HG03196 (cell line): ENCODE measurements at regions not wholly inside any gene's neighbourhood (a gene's known extent, or its start where the extent isn't known, plus 50 kb on each side); places are given as distances from the start of the nearest gene placed in this dataset.

ENCODE experiments used
- ATAC-seq: cut with Tn5 transposase; IDR thresholded peaks from one replicate; pipeline ENCODE4 v1.9.1; 2021; ENCODE audit not compliant: unreplicated experiment

- no peak for ATAC-seq
Measured at GRCh38 chr11:97234016-97234415, 844.2 kb downstream of the JRKL start.

- ATAC-seq: no peak
Measured at GRCh38 chr11:97237151-97237550, 847.3 kb downstream of the JRKL start.

- no peak for ATAC-seq
Measured at GRCh38 chr11:97247601-97248000, 857.8 kb downstream of the JRKL start.

DNA sequence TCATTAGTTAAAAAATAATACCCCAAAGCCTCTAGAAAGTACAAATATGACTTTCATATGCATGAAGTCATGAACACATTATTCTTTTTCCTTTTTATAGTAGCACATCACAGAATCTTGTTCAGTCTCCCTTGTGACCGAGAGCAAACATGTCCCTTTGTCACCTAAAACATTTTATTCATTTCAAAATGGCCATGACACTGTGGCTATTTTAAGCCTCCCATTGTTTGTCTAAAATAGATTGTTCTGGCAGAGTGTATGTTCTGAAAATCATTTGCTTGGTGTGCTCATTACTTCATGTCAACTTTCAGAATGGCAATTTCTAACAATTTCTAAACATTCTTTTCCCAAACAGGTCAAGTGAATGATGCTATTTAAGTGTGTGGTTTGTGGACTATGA, 865.0 kb downstream of the JRKL start:
- ATAC-seq: no peak

DNA sequence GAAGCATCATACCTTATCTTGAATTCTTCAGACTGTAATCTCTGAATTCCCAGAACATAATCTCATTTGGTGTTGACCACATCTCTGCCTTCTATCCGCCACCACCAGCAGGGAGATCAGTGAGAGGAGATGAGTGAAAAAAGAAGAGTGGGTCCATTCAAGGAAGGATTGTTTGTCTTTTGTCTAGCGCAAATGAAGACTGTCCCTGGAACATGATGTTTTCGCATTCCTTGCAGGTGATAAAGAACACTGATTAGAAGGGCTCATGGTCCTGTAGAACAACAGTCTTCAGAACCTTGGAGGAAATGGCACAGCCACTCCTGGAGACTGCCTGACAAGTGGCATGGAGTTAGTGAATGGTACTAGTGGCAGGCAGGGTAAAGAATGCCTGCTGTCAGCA, 869.6 kb downstream of the JRKL start:
- no peak for ATAC-seq

DNA sequence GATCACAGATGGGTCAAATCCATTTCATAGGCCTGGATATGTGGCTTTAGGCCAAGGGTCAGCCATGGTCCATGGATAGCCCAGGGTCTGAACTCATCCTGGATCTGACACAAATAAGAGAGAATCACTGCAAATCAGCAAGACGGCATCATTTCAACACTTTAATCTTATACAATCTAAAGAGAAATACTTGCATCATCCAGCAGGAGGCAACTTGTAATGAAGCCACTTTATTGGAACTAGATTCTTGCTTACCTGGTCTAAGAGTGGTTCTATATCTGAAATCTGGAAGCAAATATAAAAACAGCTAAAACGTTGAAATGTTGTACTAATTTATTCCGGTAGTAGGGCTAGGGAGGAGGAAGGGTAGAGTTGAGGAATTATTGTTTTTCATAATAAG, 870.1 kb downstream of the JRKL start:
- no peak for ATAC-seq

DNA sequence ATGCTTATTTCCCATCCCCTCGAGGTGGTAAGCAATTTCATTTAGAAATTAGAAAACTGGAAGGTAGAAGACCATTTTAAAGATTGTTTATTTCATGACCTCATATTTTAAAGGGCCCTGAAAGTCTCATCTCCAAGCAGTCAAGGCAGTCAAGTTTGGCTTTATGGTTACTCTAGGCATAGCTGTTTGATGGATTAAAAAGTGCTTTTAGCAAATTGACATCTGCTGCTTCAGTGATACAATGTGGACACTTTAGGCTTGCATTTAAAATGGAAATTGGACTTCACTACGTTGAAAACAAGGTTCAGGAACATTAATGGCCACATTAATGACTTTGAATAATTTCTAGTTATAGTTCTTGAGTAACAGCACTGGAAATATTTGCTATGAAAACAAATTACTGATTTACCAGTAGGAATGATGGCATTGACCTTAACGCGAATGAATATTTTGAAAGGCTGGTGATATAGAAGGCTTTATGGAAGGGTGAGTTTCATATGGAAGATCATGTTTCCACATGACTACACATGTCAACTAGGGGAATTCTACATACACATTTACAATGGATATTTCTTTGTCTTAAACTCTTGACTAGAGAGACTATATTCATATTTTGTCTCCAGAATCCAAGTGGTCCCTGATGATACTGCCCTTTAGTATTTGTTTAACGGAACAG, 873.5 kb downstream of the JRKL start:
- no peak for ATAC-seq

GRCh38 chr11:97269527-97269926, 879.7 kb downstream of the JRKL start:
- no peak for ATAC-seq

- ATAC-seq: no peak
Measured at GRCh38 chr11:97279341-97279740, 889.5 kb downstream of the JRKL start.

GRCh38 chr11:97280347-97280746, 890.5 kb downstream of the JRKL start:
- no peak for ATAC-seq

DNA sequence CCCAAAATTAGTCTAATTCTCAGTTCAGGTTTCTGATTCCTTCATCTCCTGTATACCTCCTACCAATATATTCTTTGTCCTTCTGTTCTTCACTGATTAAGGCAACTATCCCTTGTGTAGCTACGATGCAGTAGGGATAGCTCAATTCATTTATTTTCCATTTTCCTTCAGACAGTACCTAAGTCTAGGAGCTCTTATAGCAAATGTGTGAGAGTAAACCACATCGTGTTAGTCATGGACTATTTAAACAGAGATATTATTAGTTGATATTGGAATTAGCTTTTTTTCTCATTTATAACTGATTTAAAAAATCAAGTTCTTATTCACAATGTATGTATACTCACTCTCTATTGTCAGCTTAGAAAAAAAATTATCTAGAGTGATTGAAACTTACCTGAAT, 900.0 kb downstream of the JRKL start:
- no peak for ATAC-seq

GRCh38 chr11:97290464-97291041, 900.7 kb downstream of the JRKL start:
- ATAC-seq: no peak

DNA sequence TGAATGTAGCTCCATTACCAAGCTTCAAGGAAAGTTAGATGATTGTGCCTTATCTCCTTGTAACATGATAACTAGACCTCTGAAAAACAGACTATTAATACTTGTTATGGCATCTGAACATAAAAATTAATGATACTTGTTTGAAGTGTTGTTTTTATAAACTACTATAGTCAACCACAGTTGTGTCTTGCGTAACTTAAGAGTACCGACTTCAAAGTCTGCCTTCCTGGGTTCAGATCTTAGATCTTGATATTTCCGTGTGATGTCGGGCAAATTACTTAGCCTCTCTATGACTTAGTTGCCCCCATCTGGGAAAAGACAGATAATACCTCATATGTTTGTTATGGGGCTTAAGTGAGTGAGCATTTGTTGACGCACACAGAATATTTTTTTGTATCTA, 906.5 kb downstream of the JRKL start:
- ATAC-seq: no peak

DNA sequence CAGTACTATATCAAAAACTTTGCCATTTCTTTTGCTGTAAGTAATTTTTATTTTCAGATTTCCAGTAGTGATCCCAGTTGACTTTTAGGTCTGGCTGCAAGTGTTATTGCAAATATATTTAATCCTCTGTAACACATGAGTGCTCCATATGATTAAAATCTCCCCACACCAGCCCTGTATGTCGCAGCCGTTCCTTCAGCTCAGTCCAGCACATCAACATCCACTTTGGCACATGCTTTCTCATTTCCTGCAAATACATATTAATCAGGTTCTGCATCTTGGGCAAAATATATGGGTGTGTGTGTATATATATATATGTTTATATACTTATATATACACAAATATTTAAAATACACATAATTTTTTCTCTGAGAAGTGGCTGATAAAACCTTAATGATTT, 919.5 kb downstream of the JRKL start:
- no peak for ATAC-seq

- no peak for ATAC-seq
Measured at GRCh38 chr11:97325693-97326092, 935.9 kb downstream of the JRKL start.

DNA sequence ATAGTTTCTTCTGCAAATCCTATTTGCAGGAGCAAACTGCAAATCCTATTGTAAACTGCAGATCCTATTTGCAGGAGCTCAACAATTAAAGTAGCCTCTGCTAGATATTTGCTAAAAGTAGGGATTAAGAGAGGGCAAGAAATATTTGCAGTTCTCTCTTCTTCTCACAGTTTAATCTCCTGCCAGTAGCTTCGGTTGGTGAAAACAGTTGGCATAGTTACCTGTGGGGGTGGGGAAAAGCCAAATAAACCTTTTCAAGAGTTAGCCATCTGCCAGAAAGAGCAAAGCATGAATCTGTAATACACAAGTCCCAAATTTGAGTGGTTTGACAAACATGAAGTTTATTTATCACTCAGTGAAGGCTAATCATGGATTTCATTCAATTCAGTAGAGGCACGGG, 942.5 kb downstream of the JRKL start:
- ATAC-seq: no peak

DNA sequence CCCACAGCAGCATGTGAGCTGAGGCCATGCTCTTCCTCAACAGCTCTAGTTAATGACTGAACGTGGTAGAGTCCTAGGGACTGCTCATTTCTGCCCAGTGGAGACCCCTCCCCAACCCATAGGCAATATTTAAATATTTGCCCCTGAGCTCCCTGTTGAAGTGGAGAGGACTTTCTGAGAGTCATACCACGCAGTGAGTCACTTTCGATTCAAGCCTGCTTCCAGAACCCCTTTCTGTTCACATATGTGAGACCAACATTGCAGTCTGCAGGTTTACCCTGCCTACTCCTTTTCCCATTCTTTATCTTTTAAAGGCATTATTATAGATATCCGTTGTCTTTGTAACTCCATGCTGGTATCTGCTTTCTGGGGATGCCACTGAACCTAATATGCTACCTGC, 946.3 kb downstream of the JRKL start:
- no peak for ATAC-seq

- ATAC-seq: no peak
Measured at GRCh38 chr11:97345032-97345431, 955.2 kb downstream of the JRKL start.

DNA sequence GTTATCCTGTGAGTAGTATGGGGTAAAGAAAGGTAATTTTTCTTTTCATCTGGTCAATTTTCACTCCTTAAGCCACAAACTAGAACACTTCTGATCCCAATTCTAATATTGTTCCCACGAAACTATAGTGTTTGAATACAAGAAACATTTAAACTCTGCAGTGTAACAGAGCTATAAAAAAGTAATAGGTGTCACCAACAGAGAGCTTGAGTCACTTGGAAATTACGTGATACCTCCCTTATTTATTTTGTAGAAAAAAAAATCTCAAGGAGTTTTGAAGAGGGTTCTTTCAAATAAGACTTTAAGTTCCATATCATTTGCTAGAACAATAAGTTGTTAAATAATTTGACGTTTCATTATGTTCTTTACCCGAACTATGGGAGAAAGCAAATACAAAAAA, 959.4 kb downstream of the JRKL start:
- ATAC-seq: no peak

- ATAC-seq: no peak
Measured at GRCh38 chr11:97351939-97352338, 962.1 kb downstream of the JRKL start.

DNA sequence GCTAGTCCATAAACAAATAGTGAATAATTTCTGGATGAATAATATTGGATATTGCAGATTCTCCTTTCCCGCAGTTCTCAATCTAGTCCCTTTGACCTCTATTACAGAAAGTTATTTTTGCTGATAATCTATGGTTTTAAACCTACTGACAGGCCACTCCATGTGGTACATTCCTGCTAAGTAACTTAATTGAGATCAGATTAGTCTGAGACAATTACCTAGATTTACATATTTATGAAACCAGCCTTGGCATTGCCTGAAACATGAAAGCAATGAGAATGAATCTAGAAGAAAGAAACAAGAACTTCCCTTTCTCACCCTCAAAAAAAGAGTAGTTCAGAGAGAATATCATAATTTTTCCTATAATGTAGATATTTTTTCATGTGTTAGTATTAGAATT, 964.2 kb downstream of the JRKL start:
- ATAC-seq: no peak

GRCh38 chr11:97354576-97354975, 964.8 kb downstream of the JRKL start:
- no peak for ATAC-seq

- no peak for ATAC-seq
Measured at GRCh38 chr11:97355230-97355629, 965.4 kb downstream of the JRKL start.
